A204.1 (cell line): ENCODE measurements at regions not wholly inside any gene's neighbourhood (a gene's known extent, or its start where the extent isn't known, plus 50 kb on each side); places are given as distances from the start of the nearest gene placed in this dataset.
"Not testable (repeated sequence)": the region's sequence is repeated elsewhere in the genome, so short reads cannot be mapped to it uniquely, and the experiment has no call there.

Source experiments
- FAIRE-seq: peaks from 2 replicates; lab custom pipeline; 2012; peaks lifted over from hg19 to GRCh38; lab: Jason Lieb, UNC

DNA sequence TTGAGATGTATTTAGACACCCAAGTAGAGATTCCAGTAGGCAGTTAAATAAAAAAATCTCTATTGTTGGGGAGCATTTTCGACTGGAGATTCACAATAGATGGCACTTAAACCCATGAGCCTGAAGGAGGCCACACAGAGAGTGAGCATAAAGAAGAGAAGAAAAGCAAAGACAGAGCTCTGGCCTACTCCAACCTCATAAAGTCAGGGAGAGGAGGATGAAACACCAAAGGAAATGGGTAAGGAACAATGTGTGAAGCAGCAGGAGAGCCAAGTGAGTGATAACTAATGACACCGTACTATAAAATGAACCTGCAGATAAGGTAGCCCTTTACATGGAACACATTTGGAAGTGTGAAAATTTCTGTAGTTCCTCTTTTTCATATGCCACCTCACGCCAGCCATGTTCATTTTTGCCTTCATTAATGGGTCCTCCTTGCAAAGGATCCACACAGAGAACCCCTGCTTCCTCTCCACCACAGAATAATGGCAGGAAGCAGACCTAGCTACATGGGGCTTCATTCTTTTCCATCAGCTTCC, 150.0 kb upstream of the SYT10 start:
- no peak for FAIRE-seq

DNA sequence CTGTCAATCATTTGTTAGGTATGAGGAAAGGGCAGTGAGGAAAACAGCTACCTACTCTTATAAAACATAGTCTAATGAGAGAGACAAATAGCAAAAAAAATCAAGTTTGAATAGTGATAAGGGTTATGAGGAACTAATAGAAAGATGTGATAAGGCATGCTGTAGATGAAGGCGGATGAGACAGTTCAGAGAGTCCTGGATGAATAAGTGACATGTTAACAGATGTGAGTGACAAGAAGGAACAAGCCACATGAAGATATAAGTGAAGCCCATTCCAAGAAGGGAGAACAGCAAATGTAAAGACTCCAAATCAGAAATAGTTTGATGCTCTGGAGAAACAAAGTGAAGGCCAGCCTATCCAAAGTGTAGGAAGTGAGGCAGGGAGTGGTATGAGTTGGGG, 154.1 kb upstream of the SYT10 start:
- FAIRE-seq = no peak

DNA sequence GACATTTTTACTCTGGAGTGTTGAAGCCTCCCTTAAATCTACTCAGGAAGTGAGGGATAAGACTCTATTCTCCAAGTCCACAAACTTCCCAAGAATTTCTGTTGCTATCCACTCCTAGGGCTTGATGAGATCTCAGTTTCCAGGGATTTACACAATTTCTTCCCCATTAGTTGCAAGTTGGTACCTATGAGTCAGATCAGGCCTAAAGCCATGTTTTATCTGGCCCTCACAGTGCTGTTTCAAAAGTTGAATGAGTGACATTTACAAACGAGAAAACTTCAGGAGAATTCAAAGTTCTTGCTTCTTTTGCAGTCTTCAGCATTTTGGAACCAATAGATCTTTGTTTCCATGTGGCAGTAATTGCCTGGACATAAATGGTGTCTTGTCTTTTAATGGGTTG, 156.4 kb upstream of the SYT10 start:
- FAIRE-seq = no peak

DNA sequence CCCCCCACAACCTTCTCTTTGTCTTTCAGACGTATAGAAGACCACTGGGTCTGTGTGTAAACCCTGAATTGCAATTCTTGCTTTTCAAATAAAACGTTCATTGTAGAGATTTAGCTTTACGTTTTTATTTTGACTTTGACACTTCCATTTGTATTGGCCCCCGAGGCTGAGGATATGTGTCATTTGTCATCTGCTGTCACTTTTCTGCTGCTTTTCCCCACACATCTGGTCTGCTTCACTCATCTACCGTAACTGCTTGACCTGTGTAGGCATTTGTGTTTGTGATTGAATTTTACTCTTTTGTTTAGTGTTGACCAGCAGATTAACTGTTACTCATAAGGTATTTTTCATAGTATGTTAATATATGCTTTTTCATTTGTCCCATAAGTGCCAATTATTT, 157.2 kb upstream of the SYT10 start:
- FAIRE-seq = no peak

DNA sequence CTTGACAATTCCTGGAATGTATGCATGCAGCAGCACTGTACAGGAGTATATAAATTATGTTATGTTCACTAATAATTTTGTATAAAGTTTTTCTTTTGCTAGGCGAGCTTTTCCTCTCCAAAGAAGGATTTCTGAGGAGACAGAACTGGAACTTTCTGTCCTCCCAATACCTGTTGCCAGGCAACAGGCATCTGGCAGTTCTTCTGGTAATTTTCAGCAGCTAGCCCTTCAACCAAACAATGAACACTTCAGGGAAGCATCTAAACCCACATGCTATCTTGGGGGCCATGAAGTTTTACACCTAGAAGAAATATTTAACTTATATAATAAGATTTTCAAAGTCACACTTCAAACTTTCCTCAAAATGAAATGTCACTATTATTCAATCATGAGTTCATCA, 162.9 kb upstream of the SYT10 start:
- FAIRE-seq = no peak

DNA sequence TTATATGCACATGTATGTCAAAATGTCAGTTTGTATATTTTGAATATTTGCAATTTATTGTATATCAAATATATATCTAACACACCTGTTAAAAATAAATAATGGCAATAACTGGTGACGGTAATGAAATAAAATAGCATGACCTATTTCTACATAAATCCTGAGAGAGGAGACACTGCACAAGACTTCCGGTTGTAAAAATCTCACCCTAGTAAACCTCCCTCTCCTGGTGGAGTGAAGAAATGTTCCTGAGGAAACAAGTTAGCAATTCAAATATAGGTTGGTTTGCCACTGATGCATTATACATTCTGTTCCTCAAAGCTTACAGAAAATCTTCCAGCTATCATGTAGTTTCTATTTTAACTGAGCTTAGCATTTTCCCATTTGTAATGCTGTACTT, 166.1 kb upstream of the SYT10 start:
- no peak for FAIRE-seq

DNA sequence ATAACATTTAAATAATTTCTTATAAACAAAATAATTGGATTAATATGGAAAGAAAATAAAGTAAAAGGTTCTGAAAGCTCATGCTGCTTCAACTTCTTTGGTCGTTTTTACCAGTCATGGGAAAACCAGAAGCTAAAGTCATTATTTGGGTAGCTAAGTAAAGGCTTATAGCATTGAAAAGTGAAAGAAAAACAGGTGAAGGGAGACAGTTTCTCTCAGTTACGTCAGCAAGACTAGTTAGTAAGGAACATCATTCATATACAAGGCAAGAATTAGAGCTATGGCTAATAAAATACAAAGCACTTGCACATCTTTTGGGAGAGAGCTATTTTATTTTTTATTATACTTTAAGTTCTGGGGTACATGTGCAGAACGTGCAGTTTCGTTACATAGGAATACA, 170.3 kb upstream of the SYT10 start:
- FAIRE-seq = no peak

DNA sequence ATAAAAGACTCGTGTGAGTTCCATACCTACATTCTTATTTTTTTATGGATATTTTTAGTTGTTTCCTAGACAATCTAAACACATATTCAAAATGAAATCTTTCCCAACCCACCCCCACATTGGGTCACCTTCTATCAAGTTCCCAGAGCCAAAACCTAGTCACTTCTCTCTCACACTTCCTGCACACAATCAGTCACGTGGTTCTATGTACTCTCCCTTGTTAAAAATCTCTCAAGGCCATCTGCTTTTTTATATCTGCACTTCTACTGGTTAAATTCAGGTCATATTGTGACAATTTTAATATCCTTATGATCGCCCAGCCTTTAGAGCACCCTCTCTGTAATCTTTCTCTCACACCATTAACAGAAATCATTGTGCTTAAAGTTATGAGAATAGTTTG, 175.0 kb upstream of the SYT10 start:
- no peak for FAIRE-seq

DNA sequence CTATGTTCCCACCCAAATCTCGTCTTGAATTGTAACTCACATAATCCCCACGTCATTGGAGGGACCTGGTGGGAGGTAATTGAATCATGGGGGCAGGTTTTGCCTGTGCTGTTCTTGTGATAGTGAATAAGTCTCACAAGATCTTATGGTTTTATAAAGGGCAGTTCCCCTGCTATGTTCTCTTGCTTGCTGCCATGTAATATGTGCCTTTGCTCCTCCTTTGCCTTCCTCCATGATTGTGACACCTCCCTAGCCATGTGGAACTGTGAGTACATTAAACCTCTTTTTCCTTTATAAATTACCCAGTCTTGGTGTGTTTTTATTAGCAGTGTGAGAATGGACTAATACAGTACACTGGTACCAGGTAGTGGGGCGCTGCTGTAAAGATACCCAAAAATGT, 177.6 kb upstream of the SYT10 start:
- FAIRE-seq = no peak

DNA sequence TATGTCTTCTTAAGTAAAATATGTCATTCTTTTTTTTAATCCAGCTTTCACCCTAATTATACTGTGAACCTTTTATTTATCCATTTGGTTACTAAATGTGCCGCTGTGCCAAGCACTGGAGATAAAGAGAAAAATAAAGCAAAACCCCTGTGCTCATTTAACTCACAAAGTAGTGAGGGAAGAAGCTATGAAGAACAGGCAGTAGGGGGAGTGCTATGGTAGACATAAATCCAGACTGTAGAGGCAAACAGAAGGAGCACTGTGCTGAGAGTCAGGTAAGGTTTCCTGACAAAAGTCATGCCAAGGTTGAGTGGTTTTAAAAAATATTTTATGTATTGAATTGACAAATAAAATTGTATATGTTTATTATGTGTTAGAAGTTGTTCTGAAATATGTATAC, 188.5 kb upstream of the SYT10 start:
- no peak for FAIRE-seq

DNA sequence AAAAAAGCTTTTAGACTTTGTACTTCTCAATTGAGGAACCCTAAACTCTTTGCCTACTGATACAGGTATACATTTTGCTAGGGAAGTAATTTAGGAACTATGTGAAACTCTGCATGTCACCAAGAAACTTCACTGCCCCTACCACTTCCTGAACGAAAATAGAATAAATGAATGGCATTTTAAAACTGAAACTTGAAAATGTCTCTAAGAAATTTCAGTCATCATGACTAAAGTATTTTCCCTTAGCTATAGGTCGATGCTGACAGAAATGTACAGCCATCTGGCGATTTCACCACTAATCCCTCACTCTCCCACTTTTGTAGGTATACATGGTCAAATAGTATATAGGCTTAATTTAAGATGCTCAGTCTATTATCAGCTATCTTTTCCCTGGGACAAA, 194.9 kb upstream of the SYT10 start:
- no peak for FAIRE-seq

DNA sequence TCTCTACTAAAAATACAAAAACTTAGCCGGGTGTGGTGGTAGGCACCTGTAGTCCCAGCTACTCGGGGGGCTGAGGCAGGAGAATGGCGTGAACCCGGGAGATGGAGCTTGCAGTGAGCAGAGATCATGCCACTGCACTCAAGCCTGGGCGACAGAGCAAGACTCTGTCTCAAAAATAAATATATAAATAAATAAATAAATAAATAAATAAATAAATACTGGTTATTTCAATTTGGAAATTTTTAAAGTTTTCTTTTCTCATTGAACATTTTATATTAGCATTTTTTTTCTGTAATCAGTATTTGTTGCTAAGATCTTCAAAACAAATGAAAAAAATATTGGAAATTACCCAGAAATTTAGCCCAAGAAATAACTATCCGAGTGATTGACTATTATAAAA, 197.3 kb upstream of the SYT10 start:
- not testable (repeated sequence) for FAIRE-seq

DNA sequence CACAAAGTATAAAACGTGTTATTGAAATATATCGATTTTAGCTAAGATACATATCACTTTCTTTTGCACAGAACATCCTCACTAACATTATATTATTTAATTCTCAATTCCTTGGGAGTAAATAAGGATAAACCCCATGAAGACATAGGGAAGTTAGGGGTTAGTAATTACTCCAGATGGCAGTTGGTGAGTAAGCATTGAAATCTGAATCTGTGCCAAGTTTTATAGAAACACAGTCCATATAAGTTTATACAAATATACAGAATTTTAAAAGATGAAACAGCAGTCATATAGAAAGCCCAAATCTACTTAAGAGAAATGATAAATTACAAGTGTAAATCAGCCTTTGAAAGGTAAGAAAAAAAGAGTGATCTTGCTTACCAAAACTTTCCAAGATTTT, 200.4 kb upstream of the SYT10 start:
- FAIRE-seq = no peak

DNA sequence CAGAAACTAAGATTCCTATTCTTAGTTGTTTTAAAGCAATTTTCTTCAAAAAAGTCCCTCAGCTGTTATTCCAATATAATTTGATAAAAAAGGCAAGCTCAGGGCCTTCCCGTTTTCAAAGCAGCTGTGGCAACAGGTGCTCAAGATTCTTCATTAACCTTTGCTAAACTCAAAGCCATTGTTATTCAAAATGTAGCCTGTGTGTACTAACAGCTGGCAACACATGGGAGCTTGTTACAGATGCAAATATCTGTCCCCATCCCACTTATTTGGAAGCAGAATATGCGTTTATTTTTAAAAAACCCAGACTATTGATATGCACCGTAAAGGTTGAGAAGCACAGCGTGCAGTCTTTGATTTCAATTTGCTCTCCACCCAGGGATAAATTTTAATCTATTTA, 210.4 kb upstream of the SYT10 start:
- FAIRE-seq = no peak

DNA sequence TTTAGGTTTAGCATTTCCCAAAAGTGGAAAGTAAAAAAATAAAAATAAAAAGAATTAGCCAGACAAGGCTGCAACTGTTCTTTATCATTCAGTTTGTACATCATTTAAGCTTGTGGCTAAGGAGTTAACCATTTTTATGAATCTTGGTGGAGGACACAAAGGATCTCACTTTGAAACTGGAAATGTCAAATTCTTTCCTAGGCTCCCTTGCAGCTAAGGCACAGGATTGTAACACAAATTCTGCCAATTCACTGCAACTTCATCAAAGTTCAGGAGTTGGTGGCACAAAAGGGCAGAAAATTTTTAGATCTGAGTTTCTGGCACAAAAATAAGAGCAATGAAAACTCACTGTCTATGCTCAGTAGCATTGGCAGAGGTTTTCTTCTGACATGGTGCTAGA, 211.2 kb upstream of the SYT10 start:
- FAIRE-seq = no peak

DNA sequence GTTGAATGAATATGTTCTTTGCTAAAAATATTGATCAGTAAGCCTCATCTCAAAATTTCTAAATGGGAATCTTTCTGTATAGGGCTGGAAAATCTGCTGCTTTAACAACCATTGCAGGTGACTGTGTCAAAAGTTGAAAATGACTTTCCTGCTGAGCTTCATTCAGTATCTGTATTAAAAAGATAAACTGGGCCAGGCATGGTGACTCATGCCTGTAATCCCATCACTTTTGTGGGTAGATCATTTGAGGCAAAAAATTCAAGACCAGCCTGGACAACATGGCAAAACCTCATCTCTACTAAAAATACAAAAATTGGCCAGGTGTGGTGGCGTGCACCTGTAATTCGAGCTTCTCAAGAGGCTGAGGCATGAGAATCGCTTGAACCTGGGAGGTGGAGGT, 213.7 kb upstream of the SYT10 start:
- no peak for FAIRE-seq

DNA sequence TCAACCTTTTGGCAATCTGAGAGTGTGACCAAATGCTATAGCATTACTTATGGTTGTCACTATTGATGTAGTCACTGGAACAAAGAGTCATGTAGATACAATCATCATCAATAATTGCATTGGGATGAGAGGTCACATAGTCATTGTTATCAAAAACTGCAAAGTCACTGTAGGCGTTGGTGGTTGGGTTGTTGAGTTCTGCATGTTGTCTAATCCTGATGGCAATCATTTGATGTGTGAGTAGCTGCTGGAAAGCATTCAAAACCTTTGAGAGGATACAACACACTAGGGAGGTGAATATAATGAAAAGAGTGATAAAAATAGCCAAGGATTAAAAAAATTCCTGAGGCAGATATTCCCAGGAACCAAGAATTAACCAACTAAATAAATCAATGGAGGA, 214.7 kb upstream of the SYT10 start:
- no peak for FAIRE-seq

DNA sequence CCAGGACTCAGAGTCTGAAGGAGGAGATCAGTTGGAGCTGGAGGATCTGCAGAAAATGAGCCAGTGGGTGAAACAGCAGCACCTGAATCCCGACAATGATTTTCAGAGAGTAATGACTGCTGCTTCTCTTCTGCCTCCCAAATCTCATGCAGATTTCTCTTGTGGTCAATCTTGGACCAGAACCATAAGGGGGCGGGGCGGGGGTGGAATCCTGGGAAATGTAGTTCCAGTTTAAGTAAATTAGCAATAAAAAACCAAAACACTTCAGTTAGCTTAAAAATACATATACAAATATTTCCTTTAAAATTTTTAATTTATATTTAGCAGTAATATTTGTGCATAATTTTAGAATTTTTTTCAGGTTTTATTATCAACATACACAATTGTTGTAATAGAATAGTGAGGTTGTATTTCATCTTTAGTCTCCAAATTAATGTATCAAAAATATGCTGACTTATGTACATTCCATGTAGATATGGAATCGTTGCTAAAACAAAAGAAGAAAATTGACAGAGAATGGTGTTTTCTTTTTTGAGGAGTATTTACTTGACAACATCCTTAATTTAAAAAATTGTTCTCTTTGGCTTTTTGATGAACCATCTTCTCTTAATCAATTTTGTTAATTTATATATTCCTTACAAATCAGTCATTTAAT, 223.5 kb upstream of the SYT10 start:
- FAIRE-seq = peak; percentile 55

DNA sequence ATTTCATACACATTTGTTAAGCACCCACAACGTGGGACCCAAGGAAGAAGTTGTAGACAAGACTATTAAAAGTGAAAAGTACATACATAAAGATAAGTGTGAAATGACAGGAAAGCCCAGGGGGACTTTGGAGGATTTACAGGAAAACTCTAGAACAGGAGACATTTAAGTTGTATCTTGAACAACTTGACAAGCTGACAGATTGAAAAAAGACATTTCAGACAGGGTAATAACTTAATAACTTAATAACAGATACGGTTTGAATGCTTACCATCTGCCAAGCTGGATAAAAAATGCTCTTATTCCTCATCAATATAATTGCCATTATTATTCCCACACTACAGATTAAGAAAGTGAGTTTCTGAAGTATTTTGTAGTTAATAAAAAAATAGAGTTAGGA, 229.7 kb upstream of the SYT10 start:
- no peak for FAIRE-seq

DNA sequence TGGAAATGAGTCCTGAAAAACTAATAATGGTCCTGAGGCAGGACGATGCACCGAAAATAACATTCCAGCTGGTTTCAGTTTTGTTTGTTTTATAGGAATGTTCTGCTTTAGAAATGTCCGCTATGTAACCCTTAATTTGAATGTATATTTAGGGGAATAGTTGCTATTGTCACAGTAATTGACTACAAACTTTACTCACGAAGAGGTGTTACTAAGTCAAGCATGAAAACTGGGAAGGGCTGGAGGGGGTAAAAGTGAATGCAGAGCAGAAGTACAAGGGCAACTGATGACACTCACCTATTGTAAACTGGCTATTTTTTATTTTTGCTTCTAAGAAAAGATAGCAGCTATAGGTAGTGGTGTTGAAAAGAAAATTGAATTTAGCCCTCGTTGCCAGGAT, 230.7 kb upstream of the SYT10 start:
- no peak for FAIRE-seq

DNA sequence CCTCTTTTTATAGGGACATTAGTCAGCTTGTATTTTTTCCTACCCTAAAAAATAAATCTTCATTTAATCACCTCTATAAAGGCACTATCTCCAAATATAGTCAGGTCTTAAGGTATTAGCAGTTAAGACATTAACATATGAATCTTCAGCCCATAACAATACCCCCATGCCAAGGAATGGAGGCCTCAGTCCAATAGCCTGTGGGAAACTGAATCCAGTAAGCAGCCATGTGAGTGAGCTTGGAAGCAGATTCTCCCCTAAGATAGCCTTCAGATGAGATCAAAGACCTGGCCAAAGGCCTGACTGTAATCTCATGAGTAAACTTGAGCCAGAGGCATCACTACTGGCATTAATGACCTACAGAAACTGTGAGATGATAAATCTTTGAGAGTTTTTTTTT, 232.1 kb upstream of the SYT10 start:
- FAIRE-seq = no peak

DNA sequence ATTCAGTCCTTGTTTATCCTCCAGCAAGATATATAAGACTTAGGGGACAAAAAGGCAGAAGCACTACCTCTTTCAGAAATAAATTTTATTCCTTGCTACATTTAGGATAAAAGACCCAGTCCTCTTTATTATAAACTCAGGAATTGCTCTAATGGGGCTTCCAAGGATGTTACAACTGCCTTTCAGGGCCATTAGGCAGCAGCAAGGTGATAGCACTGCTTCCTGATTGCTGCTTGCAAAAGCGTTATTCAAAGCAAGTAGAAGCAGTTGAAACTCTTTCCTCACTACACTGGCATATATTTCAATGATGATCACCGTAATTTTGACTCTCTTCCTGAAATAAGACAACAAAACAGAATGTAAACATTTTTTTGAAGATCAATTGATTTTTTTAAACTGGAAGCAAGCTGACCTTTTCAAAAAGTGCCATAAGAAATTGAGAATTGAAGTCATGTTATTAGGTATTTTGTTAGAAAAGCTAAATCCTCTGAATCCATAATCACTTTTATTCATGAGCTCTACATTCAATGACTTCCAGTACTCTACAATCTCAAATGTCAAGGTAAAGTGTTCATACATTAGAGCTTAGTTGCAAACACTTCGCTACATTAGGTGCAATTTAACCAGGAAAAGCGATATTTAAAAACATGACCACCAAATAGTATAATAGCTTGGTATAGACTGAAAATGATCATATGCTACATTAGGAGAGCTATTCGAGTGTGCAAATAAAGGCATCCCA, 233.4 kb upstream of the SYT10 start:
- FAIRE-seq = no peak

DNA sequence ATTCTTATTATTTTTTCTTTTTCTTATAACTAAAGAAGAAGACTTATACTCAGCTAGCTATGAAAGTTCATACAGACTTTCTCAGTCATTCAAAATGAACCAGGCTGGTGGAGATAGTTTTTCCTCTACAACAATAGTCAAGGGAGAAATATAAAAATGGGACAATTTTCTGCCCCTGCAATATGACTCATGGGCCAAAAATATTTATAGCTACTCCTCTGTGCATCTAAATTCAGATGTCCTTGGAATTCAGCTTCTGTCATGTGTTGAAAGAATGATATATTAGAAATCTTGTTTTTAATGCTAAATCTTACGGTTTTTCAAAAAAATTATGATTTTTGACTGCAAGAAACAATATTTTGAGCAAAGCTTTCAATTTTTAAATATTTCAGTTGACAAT, 237.2 kb upstream of the SYT10 start:
- no peak for FAIRE-seq
